ENCODE measurements at regions not wholly inside any gene's neighbourhood (a gene's known extent, or its start where the extent isn't known, plus 50 kb on each side); places are given as distances from the start of the nearest gene placed in this dataset.

- Histone ChIP-seq H3K27ac (ENCODE audit: extremely low read depth, low read depth, low read length) (no peak overlapping the region), H3K36me3 (ENCODE audit: control insufficient read depth in 2 of 2, insufficient read depth in 1 of 2, low read length in 2 of 2) (no peaks in the 10 kb centered on the region), H3K9me3 (ENCODE audit: control insufficient read depth, insufficient read depth, low read depth, low read length) (no peaks in the 10 kb centered on the region), H3K4me3 (ENCODE audit: low read depth, low read length) (no peak overlapping the region), H3K4me1 (ENCODE audit: control insufficient read depth, insufficient read depth, low read length) (no peaks in the 10 kb centered on the region)
- CTCF ChIA-PET, result interaction anchor here (0.7 kb wide), 1 partner anchor 59 kb away, joined by 3 read pairs; no protein-coding TSS in a partner anchor
- POLR2A ChIA-PET, result no interaction called here
- TF ChIP-seq ZEB2 (tag by site-specific recombination; IDR thresholded peaks at IDR 0.05) (no peak), ZNF677 (tag by site-specific recombination; IDR thresholded peaks at IDR 0.05) (no peak), ZNF311 (tag by site-specific recombination; IDR thresholded peaks at IDR 0.05; ENCODE audit: borderline replicate concordance) (no peak), ZNF266 (tag by site-specific recombination; IDR thresholded peaks at IDR 0.05; ENCODE audit: low read depth) (no peak), MZF1 (tag by site-specific recombination; IDR thresholded peaks at IDR 0.05; ENCODE audit: borderline replicate concordance) (no peak), ZNF704 (tag by site-specific recombination; IDR thresholded peaks at IDR 0.05) (no peak), ZNF280D (tag by site-specific recombination; IDR thresholded peaks at IDR 0.05) (no peak), ZNF341 (tag by site-specific recombination; IDR thresholded peaks at IDR 0.05; ENCODE audit: low read depth) (no peak), PBX3 (CRISPR knock-in tag; IDR thresholded peaks at IDR 0.05) (no peak), ZNF18 (tag by site-specific recombination; IDR thresholded peaks at IDR 0.05) (no peak)
Observed at GRCh38 chr4:14025891-14026290, 398.4 kb upstream of the BOD1L1 start.

- POLR2A ChIA-PET, result no interaction called here
- CTCF ChIA-PET, result no interaction called here
- Histone ChIP-seq H3K36me3 (ENCODE audit: control insufficient read depth in 2 of 2, insufficient read depth in 1 of 2, low read length in 2 of 2) (no peaks in the 10 kb centered on the region), H3K9me3 (ENCODE audit: control insufficient read depth, insufficient read depth, low read depth, low read length) (no peaks in the 10 kb centered on the region), H3K4me3 (ENCODE audit: low read depth, low read length) (no peak overlapping the region), H3K4me1 (ENCODE audit: control insufficient read depth, insufficient read depth, low read length) (no peaks in the 10 kb centered on the region), H3K27ac (ENCODE audit: extremely low read depth, low read depth, low read length) (no peak overlapping the region)
- no peak for TF ChIP-seq ZSCAN16 (tag by site-specific recombination; IDR thresholded peaks at IDR 0.05)
- no peak for TF ChIP-seq ZNF629 (tag by site-specific recombination; IDR thresholded peaks at IDR 0.05)
- TF ChIP-seq ZBTB44 (tag by site-specific recombination; IDR thresholded peaks at IDR 0.05), result no peak
- TF ChIP-seq PRDM6 (tag by site-specific recombination; IDR thresholded peaks at IDR 0.05), result no peak
- no peak for TF ChIP-seq PRDM1 (tag by site-specific recombination; IDR thresholded peaks at IDR 0.05)
- TF ChIP-seq ZNF639 (tag by site-specific recombination; IDR thresholded peaks at IDR 0.05), result no peak
- TF ChIP-seq ZNF112 (tag by site-specific recombination; IDR thresholded peaks at IDR 0.05), result no peak
- no peak for TF ChIP-seq ZNF404 (tag by site-specific recombination; IDR thresholded peaks at IDR 0.05)
- no peak for TF ChIP-seq ZNF776 (tag by site-specific recombination; IDR thresholded peaks at IDR 0.05; ENCODE audit: borderline replicate concordance)
- TF ChIP-seq ZNF266 (tag by site-specific recombination; IDR thresholded peaks at IDR 0.05; ENCODE audit: low read depth), result no peak
- no peak for TF ChIP-seq ZNF211 (tag by site-specific recombination; IDR thresholded peaks at IDR 0.05; ENCODE audit: low read depth)
- no peak for TF ChIP-seq BCL11B (tag by site-specific recombination; IDR thresholded peaks at IDR 0.05; ENCODE audit: low read depth)
- no peak for TF ChIP-seq ZNF768 (tag by site-specific recombination; IDR thresholded peaks at IDR 0.05)
- no peak for TF ChIP-seq ZNF791 (tag by site-specific recombination; IDR thresholded peaks at IDR 0.05)
- no peak for TF ChIP-seq ZNF555 (tag by site-specific recombination; conservative IDR thresholded peaks at IDR 0.05)
Observed at GRCh38 chr4:14028862-14029261, 401.3 kb upstream of the BOD1L1 start.

Data from HEK293 (cell line).